ENCODE measurements at regions not wholly inside any gene's neighbourhood (a gene's known extent, or its start where the extent isn't known, plus 50 kb on each side); places are given as distances from the start of the nearest gene placed in this dataset.

- H3K36me3 ChIP-seq (ENCODE audit: insufficient read depth), result no peaks in the 10 kb centered on the region
- H3K27ac ChIP-seq (ENCODE audit: low read depth), result no peak overlapping the region
- no peaks in the 10 kb centered on the region for H3K4me1 ChIP-seq (ENCODE audit: insufficient read depth)
- H3K4me3 ChIP-seq (ENCODE audit: low read depth, low read length), result no peak overlapping the region
- WGBS, result 81% methylated on average over 1 of the region's 1 CpG
- no peak for DNase-seq (ENCODE audit: extremely low spot score)
These were observed 1203.5 kb downstream of the NCAM2 start for GRCh38 chr21:22201669-22202068.

- WGBS, result 98% methylated on average over 1 of the region's 1 CpG
- Histone ChIP-seq H3K36me3 (ENCODE audit: insufficient read depth) (no peaks in the 10 kb centered on the region), H3K4me1 (ENCODE audit: insufficient read depth) (no peaks in the 10 kb centered on the region), H3K27ac (ENCODE audit: low read depth) (no peak overlapping the region), H3K4me3 (ENCODE audit: low read depth, low read length) (no peak overlapping the region)
- DNase-seq (ENCODE audit: extremely low spot score), result no peak
These were observed 1211.1 kb downstream of the NCAM2 start for GRCh38 chr21:22209304-22209700.

GRCh38 chr21:22211943-22212342 is 1213.7 kb downstream of the NCAM2 start:
- no peak for DNase-seq (ENCODE audit: extremely low spot score)
- 90% methylated on average over 2 of the region's 2 CpGs for WGBS

GRCh38 chr21:22223385-22223784 is 1225.2 kb downstream of the NCAM2 start:
- WGBS, result 21% methylated on average over 3 of the region's 3 CpGs
- Histone ChIP-seq H3K36me3 (ENCODE audit: insufficient read depth) (no peaks in the 10 kb centered on the region), H3K4me1 (ENCODE audit: insufficient read depth) (no peaks in the 10 kb centered on the region), H3K27ac (ENCODE audit: low read depth) (no peak overlapping the region), H3K4me3 (ENCODE audit: low read depth, low read length) (no peak overlapping the region)
- no peak for DNase-seq (ENCODE audit: extremely low spot score)

More at GRCh38 chr21:22211943-22212342, 1213.7 kb downstream of the NCAM2 start:
- no peak overlapping the region for H3K4me3 ChIP-seq (ENCODE audit: low read depth, low read length)
- no peaks in the 10 kb centered on the region for H3K4me1 ChIP-seq (ENCODE audit: insufficient read depth)
- H3K36me3 ChIP-seq (ENCODE audit: insufficient read depth), result no peaks in the 10 kb centered on the region
- no peak overlapping the region for H3K27ac ChIP-seq (ENCODE audit: low read depth)

GRCh38 chr21:22224261-22224660 is 1226.1 kb downstream of the NCAM2 start:
- WGBS, result 88% methylated on average over 4 of the region's 4 CpGs
- Histone ChIP-seq H3K4me3 (ENCODE audit: low read depth, low read length) (no peak overlapping the region), H3K4me1 (ENCODE audit: insufficient read depth) (no peaks in the 10 kb centered on the region), H3K27ac (ENCODE audit: low read depth) (no peak overlapping the region), H3K36me3 (ENCODE audit: insufficient read depth) (no peaks in the 10 kb centered on the region)
- no peak for DNase-seq (ENCODE audit: extremely low spot score)

- Histone ChIP-seq H3K36me3 (ENCODE audit: insufficient read depth) (no peaks in the 10 kb centered on the region), H3K4me1 (ENCODE audit: insufficient read depth) (no peaks in the 10 kb centered on the region), H3K27ac (ENCODE audit: low read depth) (no peak overlapping the region), H3K4me3 (ENCODE audit: low read depth, low read length) (no peak overlapping the region)
- 76% methylated on average over 1 of the region's 1 CpG for WGBS
- DNase-seq (ENCODE audit: extremely low spot score), result no peak
These were observed 1227.1 kb downstream of the NCAM2 start for GRCh38 chr21:22225299-22225698.

- H3K4me1 ChIP-seq (ENCODE audit: insufficient read depth), result no peaks in the 10 kb centered on the region
- no peak for DNase-seq (ENCODE audit: extremely low spot score)
- H3K27ac ChIP-seq (ENCODE audit: low read depth), result no peak overlapping the region
- no peaks in the 10 kb centered on the region for H3K36me3 ChIP-seq (ENCODE audit: insufficient read depth)
- 71% methylated on average over 2 of the region's 2 CpGs for WGBS
- H3K4me3 ChIP-seq (ENCODE audit: low read depth, low read length), result no peak overlapping the region
These were observed 1232.8 kb downstream of the NCAM2 start for GRCh38 chr21:22231013-22231412.

GRCh38 chr21:22235866-22236590 is 1237.8 kb downstream of the NCAM2 start:
- Histone ChIP-seq H3K4me1 (ENCODE audit: insufficient read depth) (no peaks in the 10 kb centered on the region), H3K36me3 (ENCODE audit: insufficient read depth) (no peaks in the 10 kb centered on the region)

GRCh38 chr21:22244516-22244915 is 1246.3 kb downstream of the NCAM2 start:
- WGBS, result 20% methylated on average over 2 of the region's 2 CpGs
- Histone ChIP-seq H3K4me3 (ENCODE audit: low read depth, low read length) (no peak overlapping the region), H3K27ac (ENCODE audit: low read depth) (no peak overlapping the region), H3K36me3 (ENCODE audit: insufficient read depth) (no peaks in the 10 kb centered on the region), H3K4me1 (ENCODE audit: insufficient read depth) (no peaks in the 10 kb centered on the region)
- DNase-seq (ENCODE audit: extremely low spot score), result peak; percentile 13

More at GRCh38 chr21:22235866-22236590, 1237.8 kb downstream of the NCAM2 start:
- WGBS, result 70% methylated on average over 4 of the region's 4 CpGs
- H3K27ac ChIP-seq (ENCODE audit: low read depth), result no peak overlapping the region
- H3K4me3 ChIP-seq (ENCODE audit: low read depth, low read length), result no peak overlapping the region
- DNase-seq (ENCODE audit: extremely low spot score), result no peak

- WGBS, result 76% methylated on average over 3 of the region's 3 CpGs
- Histone ChIP-seq H3K4me3 (ENCODE audit: low read depth, low read length) (no peak overlapping the region), H3K4me1 (ENCODE audit: insufficient read depth) (no peaks in the 10 kb centered on the region), H3K36me3 (ENCODE audit: insufficient read depth) (no peaks in the 10 kb centered on the region), H3K27ac (ENCODE audit: low read depth) (no peak overlapping the region)
- no peak for DNase-seq (ENCODE audit: extremely low spot score)
These were observed 1252.1 kb downstream of the NCAM2 start for GRCh38 chr21:22250355-22250754.

- Histone ChIP-seq H3K4me3 (ENCODE audit: low read depth, low read length) (no peak overlapping the region), H3K27ac (ENCODE audit: low read depth) (no peak overlapping the region), H3K4me1 (ENCODE audit: insufficient read depth) (no peaks in the 10 kb centered on the region), H3K36me3 (ENCODE audit: insufficient read depth) (no peaks in the 10 kb centered on the region)
- DNase-seq (ENCODE audit: extremely low spot score), result no peak
- 74% methylated on average over 2 of the region's 2 CpGs for WGBS
These were observed 1255.6 kb downstream of the NCAM2 start for GRCh38 chr21:22253761-22254160.

- WGBS, result 84% methylated on average over 1 of the region's 1 CpG
- Histone ChIP-seq H3K36me3 (ENCODE audit: insufficient read depth) (no peaks in the 10 kb centered on the region), H3K4me3 (ENCODE audit: low read depth, low read length) (no peak overlapping the region), H3K4me1 (ENCODE audit: insufficient read depth) (no peaks in the 10 kb centered on the region), H3K27ac (ENCODE audit: low read depth) (no peak overlapping the region)
- no peak for DNase-seq (ENCODE audit: extremely low spot score)
These were observed 1260.6 kb downstream of the NCAM2 start for GRCh38 chr21:22258821-22259220.

- no peak for DNase-seq (ENCODE audit: extremely low spot score)
- WGBS, result 90% methylated on average over 2 of the region's 2 CpGs
- Histone ChIP-seq H3K4me1 (ENCODE audit: insufficient read depth) (no peaks in the 10 kb centered on the region), H3K4me3 (ENCODE audit: low read depth, low read length) (no peak overlapping the region), H3K27ac (ENCODE audit: low read depth) (no peak overlapping the region), H3K36me3 (ENCODE audit: insufficient read depth) (no peaks in the 10 kb centered on the region)
These were observed 1262.1 kb downstream of the NCAM2 start for GRCh38 chr21:22260274-22260673.

GRCh38 chr21:22263890-22264289 is 1265.7 kb downstream of the NCAM2 start:
- 94% methylated on average over 8 of the region's 8 CpGs for WGBS
- no peak for DNase-seq (ENCODE audit: extremely low spot score)
- Histone ChIP-seq H3K27ac (ENCODE audit: low read depth) (no peak overlapping the region), H3K4me3 (ENCODE audit: low read depth, low read length) (no peak overlapping the region), H3K36me3 (ENCODE audit: insufficient read depth) (no peaks in the 10 kb centered on the region), H3K4me1 (ENCODE audit: insufficient read depth) (no peaks in the 10 kb centered on the region)

- 71% methylated on average over 2 of the region's 2 CpGs for WGBS
- Histone ChIP-seq H3K27ac (ENCODE audit: low read depth) (no peak overlapping the region), H3K4me1 (ENCODE audit: insufficient read depth) (no peaks in the 10 kb centered on the region), H3K4me3 (ENCODE audit: low read depth, low read length) (no peak overlapping the region), H3K36me3 (ENCODE audit: insufficient read depth) (no peaks in the 10 kb centered on the region)
- DNase-seq (ENCODE audit: extremely low spot score), result no peak
These were observed 1279.1 kb downstream of the NCAM2 start for GRCh38 chr21:22277341-22277740.

Data from urinary bladder (tissue), 3 donors.